ENCODE measurements at regions not wholly inside any gene's neighbourhood (a gene's known extent, or its start where the extent isn't known, plus 50 kb on each side); places are given as distances from the start of the nearest gene placed in this dataset.
A peak's percentile ranks its signal among the peaks of the same experiment; 100 is the strongest.
"Not testable (repeated sequence)": the region's sequence is repeated elsewhere in the genome, so short reads cannot be mapped to it uniquely, and the experiment has no call there.

GRCh38 chr3:177451301-177451750, 254.0 kb upstream of the TBL1XR1 start:
- no peak for DNase-seq
- H3K27ac ChIP-seq: peak overlapping the region; percentile 69 to 88 (median 76)
- H3K4me1 ChIP-seq: peaks cover 2 to 61% (median 43%) of the 10 kb centered on the region in 4 donors
- H3K27me3 ChIP-seq: no peaks in the 10 kb centered on the region
- intact Hi-C loops (cut with DNase I): no loop called here
- peak overlapping the region in 2 of 4 donors; percentile 5 to 12 for H3K4me3 ChIP-seq
- TF ChIP-seq POLR2AphosphoS5 (IDR thresholded peaks at IDR 0.05): no peak
- TF ChIP-seq POLR2A (IDR thresholded peaks at IDR 0.05): no peak
- 85 to 92% methylated on average over 8 of the region's 8 CpGs for WGBS, 2 donors
- no peaks in the 10 kb centered on the region for H3K9me3 ChIP-seq
- H3K36me3 ChIP-seq: no peaks in the 10 kb centered on the region

- Histone ChIP-seq H3K9me3 (no peaks in the 10 kb centered on the region), H3K4me1 (peaks cover 2 to 57% (median 39%) of the 10 kb centered on the region in 4 donors), H3K27me3 (no peaks in the 10 kb centered on the region), H3K27ac (peak overlapping the region; percentile 69 to 88 (median 76)), H3K4me3 (peak overlapping the region in 1 of 4 donors; percentile 5), H3K36me3 (no peaks in the 10 kb centered on the region)
- intact Hi-C loops (cut with DNase I): no loop called here
- WGBS, 2 donors: 65 to 71% methylated on average over 5 of the region's 5 CpGs
- no peak for TF ChIP-seq POLR2A (IDR thresholded peaks at IDR 0.05)
- peak in 1 of 4 donors; percentile 26 for TF ChIP-seq POLR2AphosphoS5 (IDR thresholded peaks at IDR 0.05)
- no peak for DNase-seq
These were observed 254.9 kb upstream of the TBL1XR1 start for GRCh38 chr3:177451864-177452830.

- Histone ChIP-seq H3K27me3 (no peaks in the 10 kb centered on the region), H3K27ac (peak overlapping the region; percentile 69 to 88 (median 76)), H3K36me3 (no peaks in the 10 kb centered on the region), H3K4me1 (peaks cover 2 to 55% (median 36%) of the 10 kb centered on the region in 4 donors), H3K4me3 (no peak overlapping the region), H3K9me3 (no peaks in the 10 kb centered on the region)
- DNase-seq: no peak
- TF ChIP-seq EP300 (IDR thresholded peaks at IDR 0.05) (peak in 2 of 4 donors; percentile 8 to 17), POLR2A (IDR thresholded peaks at IDR 0.05) (no peak), CTCF (IDR thresholded peaks at IDR 0.05) (no peak), POLR2AphosphoS5 (IDR thresholded peaks at IDR 0.05) (no peak)
- intact Hi-C loops (cut with DNase I): no loop called here
- WGBS, 2 donors: 97 to 98% methylated on average over 6 of the region's 6 CpGs
These were observed 255.7 kb upstream of the TBL1XR1 start for GRCh38 chr3:177452831-177453450.

- 95 to 99% methylated on average over 2 of the region's 2 CpGs for WGBS, 2 donors
- peak overlapping the region in 3 of 4 donors; percentile 71 to 88 (median 81) for H3K27ac ChIP-seq
These were observed 256.2 kb upstream of the TBL1XR1 start for GRCh38 chr3:177453451-177453844.

GRCh38 chr3:177457204-177457603, 259.9 kb upstream of the TBL1XR1 start:
- intact Hi-C loops (cut with DNase I): loop anchor here (5.0 kb wide), 1 partner anchor 365 kb away; no protein-coding TSS in a partner anchor
- not testable (repeated sequence) for DNase-seq, H3K27me3 ChIP-seq, H3K9me3 ChIP-seq, H3K4me3 ChIP-seq, H3K36me3 ChIP-seq
- Histone ChIP-seq H3K27ac (peak overlapping the region in 3 of 4 donors; percentile 75 to 88 (median 85)), H3K4me1 (peaks cover 2 to 57% (median 42%) of the 10 kb centered on the region in 4 donors)
- WGBS, 2 donors: 99 to 100% methylated on average over 1 of the region's 1 CpG

More at GRCh38 chr3:177453451-177453844, 256.2 kb upstream of the TBL1XR1 start:
- intact Hi-C loops (cut with DNase I): no loop called here
- TF ChIP-seq POLR2A (IDR thresholded peaks at IDR 0.05) (no peak), CTCF (IDR thresholded peaks at IDR 0.05) (no peak), EP300 (IDR thresholded peaks at IDR 0.05) (no peak), POLR2AphosphoS5 (IDR thresholded peaks at IDR 0.05) (no peak)
- H3K27me3 ChIP-seq: no peaks in the 10 kb centered on the region
- H3K4me1 ChIP-seq: peaks cover 2 to 50% (median 36%) of the 10 kb centered on the region in 4 donors
- no peak overlapping the region for H3K4me3 ChIP-seq
- no peaks in the 10 kb centered on the region for H3K9me3 ChIP-seq
- DNase-seq: no peak
- no peaks in the 10 kb centered on the region for H3K36me3 ChIP-seq

- intact Hi-C loops (cut with DNase I): loop anchor here (5.0 kb wide), 1 partner anchor 363 kb away; no protein-coding TSS in a partner anchor
- Histone ChIP-seq H3K4me1 (peaks cover 0 to 61% (median 47%) of the 10 kb centered on the region in 4 donors), H3K4me3 (no peak overlapping the region), H3K27me3 (no peaks in the 10 kb centered on the region), H3K27ac (peak overlapping the region; percentile 75 to 88 (median 80)), H3K9me3 (no peaks in the 10 kb centered on the region), H3K36me3 (no peaks in the 10 kb centered on the region)
- no peak for DNase-seq
- TF ChIP-seq EP300 (IDR thresholded peaks at IDR 0.05) (peak in 3 of 4 donors; percentile 42 to 66 (median 44)), CTCF (IDR thresholded peaks at IDR 0.05) (no peak), POLR2A (IDR thresholded peaks at IDR 0.05) (no peak), POLR2AphosphoS5 (IDR thresholded peaks at IDR 0.05) (peak; percentile 48 to 79 (median 72))
- WGBS, 2 donors: 77 to 95% methylated on average over 2 of the region's 2 CpGs
These were observed 262.1 kb upstream of the TBL1XR1 start for GRCh38 chr3:177459401-177459800.
